ENCODE measurements at regions not wholly inside any gene's neighbourhood (a gene's known extent, or its start where the extent isn't known, plus 50 kb on each side); places are given as distances from the start of the nearest gene placed in this dataset.

DNA sequence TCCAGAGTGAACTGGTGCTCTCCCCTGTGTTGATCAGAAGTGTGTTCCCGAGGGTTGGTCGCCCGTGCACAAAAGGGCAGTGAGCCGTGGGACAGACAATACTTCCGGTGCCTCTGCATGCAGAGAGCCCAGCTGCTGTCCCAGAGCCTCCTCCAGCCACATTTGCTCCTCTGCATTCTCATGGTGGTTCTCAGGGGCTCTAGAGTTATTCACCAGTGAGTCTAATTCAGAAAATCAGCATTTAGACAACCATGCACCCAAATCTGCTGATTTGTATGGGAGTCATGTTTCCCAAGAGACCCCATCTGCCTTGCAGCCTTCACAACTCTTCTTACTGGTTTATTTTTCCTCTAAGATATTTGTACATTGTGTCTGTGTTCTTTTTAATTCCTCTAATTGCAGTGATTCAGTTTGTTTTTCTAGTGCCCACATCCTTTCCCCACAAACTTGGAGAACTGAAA lies 107.0 kb upstream of the SPRED1 start:
- H3K27me3 ChIP-seq: no peaks in the 10 kb centered on the region
- TF ChIP-seq POLR2A (IDR thresholded peaks at IDR 0.05): no peak
- H3K4me3 ChIP-seq: no peak overlapping the region
- 80% methylated on average over 5 of the region's 5 CpGs; no CpG with 5 or more reads in 1 of the 2 donors for WGBS, 2 donors (ENCODE audit: low coverage in 1 of 2)
- H3K9me3 ChIP-seq: peaks cover 0 to 5% of the 10 kb centered on the region in 2 donors
- no peaks in the 10 kb centered on the region for H3K36me3 ChIP-seq
- DNase-seq: no peak
- no peaks in the 10 kb centered on the region for H3K4me1 ChIP-seq
- no peak overlapping the region for H3K27ac ChIP-seq
- intact Hi-C loops (cut with DNase I; ENCODE audit: low total_unique reads) (no loop called here), in situ Hi-C loops (cut with MboI; ENCODE audit: low pct_ligation_motif_present in 1 of 4, low pct_unique_long_range_greater_than_20kb in 1 of 4, low sequenced_read_pairs in 3 of 4) (no loop called here)

DNA sequence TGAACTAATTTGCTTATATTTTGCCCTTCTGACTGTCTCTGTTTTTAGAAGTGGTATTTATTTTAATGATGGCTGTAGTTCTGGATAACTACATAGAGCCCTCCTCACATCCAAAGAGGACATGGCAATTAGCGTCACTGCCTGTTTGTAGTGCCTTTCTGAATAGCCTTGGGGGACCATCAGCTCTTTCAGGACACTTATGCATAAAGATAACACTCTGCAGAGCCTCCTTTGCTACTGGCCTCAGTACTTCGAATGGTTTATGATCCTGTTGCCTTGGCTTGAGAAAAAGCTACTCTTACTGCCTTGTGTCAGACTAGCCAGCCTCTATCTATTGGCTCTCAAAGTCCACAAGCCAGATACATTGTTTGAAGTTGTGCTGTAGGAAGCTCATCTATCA lies 105.4 kb upstream of the SPRED1 start:
- peaks cover 0 to 13% of the 10 kb centered on the region in 2 donors for H3K9me3 ChIP-seq
- TF ChIP-seq POLR2AphosphoS5 (IDR thresholded peaks at IDR 0.05): no peak
- no peak for TF ChIP-seq EP300 (IDR thresholded peaks at IDR 0.05; ENCODE audit: low read depth)
- TF ChIP-seq, protein P1, sequence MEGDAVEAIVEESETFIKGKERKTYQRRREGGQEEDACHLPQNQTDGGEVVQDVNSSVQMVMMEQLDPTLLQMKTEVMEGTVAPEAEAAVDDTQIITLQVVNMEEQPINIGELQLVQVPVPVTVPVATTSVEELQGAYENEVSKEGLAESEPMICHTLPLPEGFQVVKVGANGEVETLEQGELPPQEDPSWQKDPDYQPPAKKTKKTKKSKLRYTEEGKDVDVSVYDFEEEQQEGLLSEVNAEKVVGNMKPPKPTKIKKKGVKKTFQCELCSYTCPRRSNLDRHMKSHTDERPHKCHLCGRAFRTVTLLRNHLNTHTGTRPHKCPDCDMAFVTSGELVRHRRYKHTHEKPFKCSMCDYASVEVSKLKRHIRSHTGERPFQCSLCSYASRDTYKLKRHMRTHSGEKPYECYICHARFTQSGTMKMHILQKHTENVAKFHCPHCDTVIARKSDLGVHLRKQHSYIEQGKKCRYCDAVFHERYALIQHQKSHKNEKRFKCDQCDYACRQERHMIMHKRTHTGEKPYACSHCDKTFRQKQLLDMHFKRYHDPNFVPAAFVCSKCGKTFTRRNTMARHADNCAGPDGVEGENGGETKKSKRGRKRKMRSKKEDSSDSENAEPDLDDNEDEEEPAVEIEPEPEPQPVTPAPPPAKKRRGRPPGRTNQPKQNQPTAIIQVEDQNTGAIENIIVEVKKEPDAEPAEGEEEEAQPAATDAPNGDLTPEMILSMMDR (IDR thresholded peaks at IDR 0.05): no peak
- no peak for TF ChIP-seq POLR2A (IDR thresholded peaks at IDR 0.05)
- H3K27ac ChIP-seq: no peak overlapping the region
- H3K4me3 ChIP-seq: no peak overlapping the region
- H3K36me3 ChIP-seq: no peaks in the 10 kb centered on the region
- WGBS, 2 donors (ENCODE audit: low coverage in 1 of 2): 55% methylated on average over 2 of the region's 2 CpGs; no CpG with 5 or more reads in 1 of the 2 donors
- intact Hi-C loops (cut with DNase I; ENCODE audit: low total_unique reads) (no loop called here), in situ Hi-C loops (cut with MboI; ENCODE audit: low pct_ligation_motif_present in 1 of 4, low pct_unique_long_range_greater_than_20kb in 1 of 4, low sequenced_read_pairs in 3 of 4) (no loop called here)
- no peak for DNase-seq
- no peaks in the 10 kb centered on the region for H3K4me1 ChIP-seq
- no peaks in the 10 kb centered on the region for H3K27me3 ChIP-seq

DNA sequence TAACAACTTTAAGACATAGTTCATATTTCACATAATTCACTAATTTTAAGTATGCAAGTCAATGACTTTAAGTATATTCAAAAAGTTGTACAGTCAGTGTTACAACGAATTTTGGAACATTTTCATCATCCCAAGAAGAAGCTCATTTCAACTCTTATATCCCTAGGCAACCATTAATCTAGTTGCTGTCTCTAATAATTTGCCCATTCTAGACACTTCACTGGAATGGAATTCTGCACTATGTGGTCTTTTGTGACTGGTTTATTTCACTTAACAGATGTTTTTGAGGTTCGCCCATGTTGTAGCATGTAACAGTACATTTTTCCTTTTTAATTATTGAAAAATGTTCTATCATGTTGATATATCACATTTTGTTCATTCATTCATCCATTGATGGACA lies 104.2 kb upstream of the SPRED1 start:
- Histone ChIP-seq H3K9me3 (peaks cover 0 to 13% of the 10 kb centered on the region in 2 donors), H3K4me3 (no peak overlapping the region), H3K27me3 (no peaks in the 10 kb centered on the region), H3K4me1 (peaks cover 0 to 3% (median 0%) of the 10 kb centered on the region in 4 donors), H3K36me3 (no peaks in the 10 kb centered on the region), H3K27ac (no peak overlapping the region)
- no peak for DNase-seq
- in situ Hi-C loops (cut with MboI; ENCODE audit: low pct_ligation_motif_present in 1 of 4, low pct_unique_long_range_greater_than_20kb in 1 of 4, low sequenced_read_pairs in 3 of 4) (no loop called here), intact Hi-C loops (cut with DNase I; ENCODE audit: low total_unique reads) (no loop called here)
- WGBS, 2 donors (ENCODE audit: low coverage in 1 of 2): 81% methylated on average over 2 of the region's 2 CpGs
- TF ChIP-seq POLR2A (IDR thresholded peaks at IDR 0.05) (no peak), POLR2AphosphoS5 (IDR thresholded peaks at IDR 0.05) (no peak), EP300 (IDR thresholded peaks at IDR 0.05; ENCODE audit: low read depth) (no peak)
- TF ChIP-seq, protein P1 (IDR thresholded peaks at IDR 0.05): no peak

DNA sequence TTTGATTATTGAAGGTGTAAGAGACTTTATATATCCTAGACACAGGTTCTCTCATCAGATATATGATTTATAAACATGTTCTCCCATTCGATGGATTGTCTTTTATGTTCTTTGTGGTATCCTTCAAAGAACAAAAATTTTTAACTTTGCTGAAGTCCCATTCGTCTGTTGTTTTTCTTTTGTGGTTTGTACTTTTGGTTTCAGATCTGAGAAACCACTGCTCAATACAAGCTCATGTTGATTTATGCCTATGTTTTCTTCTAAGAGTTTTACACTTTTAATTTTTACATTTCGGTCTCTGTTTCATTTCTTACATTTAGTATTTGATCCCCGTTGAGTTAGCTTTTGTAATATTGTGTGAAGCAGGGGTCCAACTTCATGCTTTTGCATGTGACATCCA lies 103.3 kb upstream of the SPRED1 start:
- Histone ChIP-seq H3K27me3 (no peaks in the 10 kb centered on the region), H3K36me3 (no peaks in the 10 kb centered on the region), H3K9me3 (peaks cover 0 to 13% of the 10 kb centered on the region in 2 donors), H3K27ac (no peak overlapping the region), H3K4me1 (peaks cover 0 to 9% (median 0%) of the 10 kb centered on the region in 4 donors), H3K4me3 (no peak overlapping the region)
- TF ChIP-seq POLR2AphosphoS5 (IDR thresholded peaks at IDR 0.05) (no peak), POLR2A (IDR thresholded peaks at IDR 0.05) (no peak), EP300 (IDR thresholded peaks at IDR 0.05; ENCODE audit: low read depth) (no peak)
- TF ChIP-seq, protein P1 (IDR thresholded peaks at IDR 0.05): no peak
- intact Hi-C loops (cut with DNase I; ENCODE audit: low total_unique reads): no loop called here
- no peak for DNase-seq
- 63 to 82% methylated on average over 4 of the region's 4 CpGs for WGBS, 2 donors (ENCODE audit: low coverage in 1 of 2)
- in situ Hi-C loops (cut with MboI; ENCODE audit: low pct_ligation_motif_present in 1 of 4, low pct_unique_long_range_greater_than_20kb in 1 of 4, low sequenced_read_pairs in 3 of 4): no loop called here

DNA sequence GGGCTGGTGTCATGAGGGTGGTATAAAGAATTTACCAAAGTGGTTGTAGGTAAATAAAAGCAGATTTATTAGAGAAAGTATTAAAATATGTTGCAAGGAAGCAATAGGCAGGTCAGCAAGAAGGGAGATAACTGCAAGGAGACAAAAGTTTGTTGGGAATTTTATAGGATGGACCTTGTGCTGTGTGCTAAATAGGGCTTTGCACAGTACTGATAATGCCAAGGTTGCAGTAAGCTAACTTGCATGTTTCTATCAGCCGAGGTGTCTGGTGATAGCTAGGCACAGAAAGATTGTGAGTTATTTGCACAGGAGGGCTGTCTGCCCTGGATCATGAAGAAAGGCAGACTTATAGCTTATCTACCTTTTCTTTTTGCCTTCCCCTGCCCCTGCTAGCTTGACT lies 102.5 kb upstream of the SPRED1 start:
- intact Hi-C loops (cut with DNase I; ENCODE audit: low total_unique reads): no loop called here

More for the DNA sequence above, 102.5 kb upstream of the SPRED1 start:
- H3K4me3 ChIP-seq: no peak overlapping the region
- no peak overlapping the region for H3K27ac ChIP-seq
- 100% methylated on average over 1 of the region's 1 CpG for WGBS, 2 donors (ENCODE audit: low coverage in 1 of 2)
- in situ Hi-C loops (cut with MboI; ENCODE audit: low pct_ligation_motif_present in 1 of 4, low pct_unique_long_range_greater_than_20kb in 1 of 4, low sequenced_read_pairs in 3 of 4): no loop called here
- H3K9me3 ChIP-seq: peaks cover 0 to 13% of the 10 kb centered on the region in 2 donors
- H3K27me3 ChIP-seq: no peaks in the 10 kb centered on the region
- H3K4me1 ChIP-seq: peaks cover 0 to 18% (median 0%) of the 10 kb centered on the region in 4 donors
- no peak for DNase-seq
- H3K36me3 ChIP-seq: no peaks in the 10 kb centered on the region
- TF ChIP-seq POLR2AphosphoS5 (IDR thresholded peaks at IDR 0.05): no peak

All from transverse colon (tissue), 4 donors.